ENCODE measurements at regions not wholly inside any gene's neighbourhood (a gene's known extent, or its start where the extent isn't known, plus 50 kb on each side); places are given as distances from the start of the nearest gene placed in this dataset.
"Not testable (repeated sequence)": the region's sequence is repeated elsewhere in the genome, so short reads cannot be mapped to it uniquely, and the experiment has no call there.

GRCh38 chr12:59329462-59329861 is 266.4 kb upstream of the SLC16A7 start:
- DNase-seq = no peak

GRCh38 chr12:59328395-59329075 is 267.3 kb upstream of the SLC16A7 start:
- DNase-seq = not testable (repeated sequence)

- not testable (repeated sequence) for DNase-seq
Observed at GRCh38 chr12:59326457-59326856, 269.4 kb upstream of the SLC16A7 start.

GRCh38 chr12:59322473-59322872 is 273.4 kb upstream of the SLC16A7 start:
- DNase-seq = no peak

- no peak for DNase-seq
Observed at GRCh38 chr12:59321278-59321677, 274.6 kb upstream of the SLC16A7 start.

GRCh38 chr12:59320112-59320511 is 275.7 kb upstream of the SLC16A7 start:
- DNase-seq = no peak

- no peak for DNase-seq
Observed at GRCh38 chr12:59318940-59319339, 276.9 kb upstream of the SLC16A7 start.

- no peak for DNase-seq
Observed at GRCh38 chr12:59317598-59317997, 278.2 kb upstream of the SLC16A7 start.

- DNase-seq = no peak
Observed at GRCh38 chr12:59316938-59317337, 278.9 kb upstream of the SLC16A7 start.

- not testable (repeated sequence) for DNase-seq
Observed at GRCh38 chr12:59316354-59316753, 279.5 kb upstream of the SLC16A7 start.

- no peak for DNase-seq
Observed at GRCh38 chr12:59314209-59314608, 281.6 kb upstream of the SLC16A7 start.

- DNase-seq = no peak
Observed at GRCh38 chr12:59304077-59304721, 291.6 kb upstream of the SLC16A7 start.

- no peak for DNase-seq
Observed at GRCh38 chr12:59298296-59298695, 297.5 kb upstream of the SLC16A7 start.

- DNase-seq = no peak
Observed at GRCh38 chr12:59294221-59294620, 301.6 kb upstream of the SLC16A7 start.

GRCh38 chr12:59282999-59283398 is 312.8 kb upstream of the SLC16A7 start:
- DNase-seq = no peak

GRCh38 chr12:59273561-59273960 is 322.3 kb upstream of the SLC16A7 start:
- not testable (repeated sequence) for DNase-seq

- no peak for DNase-seq
Observed at GRCh38 chr12:59268295-59268809, 327.5 kb upstream of the SLC16A7 start.

- no peak for DNase-seq
Observed at GRCh38 chr12:59260202-59260601, 335.6 kb upstream of the SLC16A7 start.

- DNase-seq = no peak
Observed at GRCh38 chr12:59252731-59253130, 332.4 kb upstream of the LRIG3 start.

- no peak for DNase-seq
Observed at GRCh38 chr12:59250766-59251165, 330.5 kb upstream of the LRIG3 start.

- no peak for DNase-seq
Observed at GRCh38 chr12:59240048-59240447, 319.7 kb upstream of the LRIG3 start.

GRCh38 chr12:59234391-59234790 is 314.1 kb upstream of the LRIG3 start:
- DNase-seq = no peak

GRCh38 chr12:59230334-59230733 is 310.0 kb upstream of the LRIG3 start:
- no peak for DNase-seq

- no peak for DNase-seq
Observed at GRCh38 chr12:59219148-59219547, 298.8 kb upstream of the LRIG3 start.

- DNase-seq = no peak
Observed at GRCh38 chr12:59196989-59197388, 276.7 kb upstream of the LRIG3 start.
